Mesenchymal stem cell (in vitro differentiated cells and primary cell): ENCODE measurements at regions not wholly inside any gene's neighbourhood (a gene's known extent, or its start where the extent isn't known, plus 50 kb on each side); places are given as distances from the start of the nearest gene placed in this dataset.

Experiments used
- DNase-seq: peaks from one replicate; pipeline ENCODE4 v3.0.0-alpha.2; 2013
- H2AFZ ChIP-seq: one replicate; pipeline ENCODE4 v1.6.1; 2013; ENCODE audit warnings: low read depth, mild to moderate bottlenecking, control low read depth, inconsistent platforms, low read length, moderate library complexity
- H2AK5ac ChIP-seq: 2 replicates; pipeline ENCODE4 v1.6.1; 2013; ENCODE audit warnings: low read length, moderate library complexity, mild to moderate bottlenecking, inconsistent platforms; ENCODE audit not compliant: severe bottlenecking
- H2BK120ac ChIP-seq: one replicate; pipeline ENCODE4 v1.6.1; 2013; ENCODE audit warnings: low read depth, mild to moderate bottlenecking, inconsistent platforms, low read length, moderate library complexity
- H2BK12ac ChIP-seq, 2 experiments: one replicate each; pipeline ENCODE4 v1.6.1; 2013; ENCODE audit warnings: inconsistent platforms in 2 of 2, low read length in 2 of 2, mild to moderate bottlenecking in 2 of 2, moderate library complexity in 2 of 2, control low read depth in 1 of 2
- H2BK15ac ChIP-seq: one replicate; pipeline ENCODE4 v1.6.1; 2013; ENCODE audit warnings: mild to moderate bottlenecking, low read depth, inconsistent platforms; ENCODE audit not compliant: poor library complexity, severe bottlenecking
- H2BK5ac ChIP-seq: 2 replicates; pipeline ENCODE4 v1.6.1; 2013; ENCODE audit warnings: low read depth, mild to moderate bottlenecking, low read length, control low read depth, inconsistent platforms; ENCODE audit not compliant: poor library complexity, severe bottlenecking
- H3K14ac ChIP-seq, 2 experiments: one replicate each; pipeline ENCODE4 v1.6.1; 2013; ENCODE audit warnings: inconsistent platforms in 2 of 2, low read length in 2 of 2, control low read depth in 1 of 2, mild to moderate bottlenecking in 1 of 2, moderate library complexity in 1 of 2
- H3K18ac ChIP-seq, 2 experiments: one replicate each; pipeline ENCODE4 v1.6.1; 2013; ENCODE audit warnings: inconsistent platforms in 2 of 2, low read length in 2 of 2, control low read depth in 1 of 2, low read depth in 1 of 2, mild to moderate bottlenecking in 1 of 2
- H3K23ac ChIP-seq, 2 experiments: one replicate each; pipeline ENCODE4 v1.6.1; 2013; ENCODE audit warnings: inconsistent platforms in 2 of 2, low read length in 2 of 2, mild to moderate bottlenecking in 2 of 2, moderate library complexity in 2 of 2, control low read depth in 1 of 2
- H3K27ac ChIP-seq: 2 replicates; pipeline ENCODE4 v1.5.1; 2013; ENCODE audit warnings: mild to moderate bottlenecking, moderate library complexity, low read length, control low read depth, inconsistent platforms; ENCODE audit not compliant: poor library complexity, severe bottlenecking
- H3K27me3 ChIP-seq, 2 experiments: 2 replicates each; pipeline versions ENCODE4 v1.6.1 to v1.7.0; 2013; ENCODE audit warnings: low read length in 2 of 2, mild to moderate bottlenecking in 2 of 2, moderate library complexity in 2 of 2, control low read depth in 1 of 2, inconsistent platforms in 1 of 2; ENCODE audit not compliant: control insufficient read depth in 1 of 2, insufficient read depth in 1 of 2
- H3K36me3 ChIP-seq, 2 experiments: 2 replicates each; pipeline versions ENCODE4 v1.6.1 to v1.7.0; 2013; ENCODE audit warnings: low read length in 2 of 2, control low read depth in 1 of 2, inconsistent platforms in 1 of 2, low read depth in 1 of 2, mild to moderate bottlenecking in 1 of 2; ENCODE audit not compliant: insufficient read depth in 2 of 2, control insufficient read depth in 1 of 2
- H3K4ac ChIP-seq, 2 experiments: one replicate each; pipeline ENCODE4 v1.6.1; 2013; ENCODE audit warnings: inconsistent platforms in 2 of 2, low read length in 2 of 2, mild to moderate bottlenecking in 2 of 2, moderate library complexity in 2 of 2, control low read depth in 1 of 2, low read depth in 1 of 2
- H3K4me1 ChIP-seq: 2 replicates; pipeline ENCODE4 v1.6.1; 2013; ENCODE audit warnings: low read depth, low read length, control low read depth; ENCODE audit not compliant: control insufficient read depth, insufficient read depth
- H3K4me2 ChIP-seq: 2 replicates; pipeline ENCODE4 v1.6.1; 2013; ENCODE audit warnings: low read length, mild to moderate bottlenecking, inconsistent platforms; ENCODE audit not compliant: poor library complexity, severe bottlenecking
- H3K4me3 ChIP-seq, 2 experiments: 2 replicates each; pipeline versions ENCODE4 v1.5.1 to v1.7.0; 2013; ENCODE audit warnings: low read length in 2 of 2, mild to moderate bottlenecking in 2 of 2, control low read depth in 1 of 2, low read depth in 1 of 2; ENCODE audit not compliant: insufficient read depth in 1 of 2
- H3K79me1 ChIP-seq: replicated peaks from 2 replicates; pipeline ENCODE4 v1.6.1; 2013; ENCODE audit warnings: mild to moderate bottlenecking, control low read depth, low read length, inconsistent platforms; ENCODE audit not compliant: poor library complexity, severe bottlenecking
- H3K9ac ChIP-seq: 2 replicates; pipeline ENCODE4 v1.7.0; 2013; ENCODE audit warnings: mild to moderate bottlenecking, low read length, moderate library complexity
- H3K9me3 ChIP-seq: 2 replicates; pipeline ENCODE4 v1.7.0; 2013; ENCODE audit warnings: mild to moderate bottlenecking, low read length; ENCODE audit not compliant: control insufficient read depth
- H4K8ac ChIP-seq: one replicate; pipeline ENCODE4 v1.6.1; 2013; ENCODE audit warnings: inconsistent platforms, mild to moderate bottlenecking, low read length, moderate library complexity
- H4K91ac ChIP-seq: one replicate; pipeline ENCODE4 v1.6.1; 2013; ENCODE audit warnings: mild to moderate bottlenecking, low read length, inconsistent platforms
- WGBS: methylation state at CpG from one replicate; pipeline ENCODE4 v1.1.7; 2013; ENCODE audit warnings: mixed read lengths; 5-methylcytosine and 5-hydroxymethylcytosine counted together

DNA sequence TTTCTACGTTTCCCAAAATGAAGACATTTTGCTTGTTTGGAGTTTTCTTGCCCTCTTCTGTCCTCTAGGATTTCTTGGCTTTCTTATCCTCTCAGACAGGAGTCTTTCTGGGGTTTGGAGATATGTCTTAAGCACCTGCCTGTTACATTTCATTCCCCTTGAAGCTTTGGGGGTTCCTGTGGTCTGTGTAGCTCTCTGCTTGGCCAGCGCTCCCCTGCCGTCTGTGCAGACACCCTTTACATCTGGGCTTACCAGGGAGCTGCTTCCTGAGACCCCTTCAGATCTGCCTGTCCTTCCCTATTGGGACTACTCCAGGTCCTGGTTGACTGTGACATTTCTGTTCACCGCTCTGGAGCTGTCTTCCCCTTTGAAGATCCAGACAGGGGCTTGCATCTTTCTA, 171.9 kb upstream of the CSF3R start:
- H3K27ac ChIP-seq: no peak overlapping the region
- H4K91ac ChIP-seq: no peak overlapping the region
- no peak overlapping the region for H3K4ac ChIP-seq
- H3K4me2 ChIP-seq: no peak overlapping the region
- no peak overlapping the region for H3K23ac ChIP-seq
- no peak overlapping the region for H3K18ac ChIP-seq
- no peak overlapping the region for H2BK15ac ChIP-seq
- no peak overlapping the region for H3K9ac ChIP-seq
- 68% methylated on average over 4 of the region's 4 CpGs for WGBS
- H3K14ac ChIP-seq: no peak overlapping the region
- no peak overlapping the region for H2AFZ ChIP-seq
- H3K36me3 ChIP-seq: no peaks in the 10 kb centered on the region
- H3K79me1 ChIP-seq: no peaks in the 10 kb centered on the region
- DNase-seq: no peak
- H2BK5ac ChIP-seq: no peak overlapping the region
- H3K4me3 ChIP-seq: no peak overlapping the region
- H3K4me1 ChIP-seq: no peaks in the 10 kb centered on the region
- H2AK5ac ChIP-seq: no peak overlapping the region
- H2BK120ac ChIP-seq: no peak overlapping the region
- H2BK12ac ChIP-seq: no peak overlapping the region
- no peak overlapping the region for H4K8ac ChIP-seq
- H3K27me3 ChIP-seq: peaks cover 0 to 59% of the 10 kb centered on the region in 2 experiments
- H3K9me3 ChIP-seq: no peaks in the 10 kb centered on the region

DNA sequence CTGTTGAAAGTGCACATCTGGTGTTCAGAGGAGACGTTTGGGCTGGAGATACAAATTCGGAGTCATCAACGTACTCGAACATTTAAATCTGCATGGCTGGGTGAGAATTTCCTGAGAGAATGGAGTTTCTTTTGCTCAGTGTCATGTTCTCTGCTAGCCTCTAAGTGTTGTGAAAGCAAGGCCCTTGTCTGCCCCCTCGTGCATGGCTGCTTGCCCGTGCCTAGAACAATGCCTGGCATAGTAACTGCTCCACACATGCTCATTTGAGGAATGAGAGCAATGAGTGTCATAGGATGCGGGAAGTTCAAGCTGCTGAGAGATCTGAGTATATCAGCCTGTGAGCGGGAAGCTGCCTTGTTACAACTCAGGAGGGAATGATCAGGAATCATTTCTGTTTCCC, 171.1 kb upstream of the CSF3R start:
- WGBS: 67% methylated on average over 8 of the region's 8 CpGs
- Histone ChIP-seq H3K36me3 (no peaks in the 10 kb centered on the region), H2AK5ac (no peak overlapping the region)

DNA sequence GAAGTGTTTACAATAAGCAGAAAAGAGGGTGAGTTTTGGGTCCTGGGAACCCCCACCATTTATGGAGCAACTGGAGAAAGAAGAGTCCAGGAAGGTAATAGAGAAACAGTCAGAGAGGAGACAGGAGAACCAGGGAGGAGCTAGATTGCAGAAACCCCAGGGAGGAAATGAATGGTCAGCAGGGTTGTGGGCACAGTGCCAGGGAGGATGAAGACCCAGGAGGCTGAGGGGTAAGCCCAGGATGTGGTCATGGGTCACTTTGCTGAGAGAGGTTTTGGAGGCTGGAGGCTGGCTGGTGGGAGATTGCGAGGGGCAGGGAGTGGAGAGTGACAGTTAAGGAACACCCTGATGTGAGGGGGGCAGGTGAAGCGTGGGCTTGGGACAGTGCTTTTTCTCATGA, 169.9 kb upstream of the CSF3R start:
- no peak overlapping the region for H2AK5ac ChIP-seq
- H3K27me3 ChIP-seq: peaks cover 0 to 63% of the 10 kb centered on the region in 2 experiments
- H3K4ac ChIP-seq: no peak overlapping the region
- no peak overlapping the region for H2BK120ac ChIP-seq
- H2BK5ac ChIP-seq: no peak overlapping the region
- no peak overlapping the region for H3K18ac ChIP-seq
- no peak overlapping the region for H4K8ac ChIP-seq
- no peak overlapping the region for H3K23ac ChIP-seq
- no peaks in the 10 kb centered on the region for H3K4me1 ChIP-seq
- H3K27ac ChIP-seq: no peak overlapping the region
- no peak for DNase-seq
- H3K9me3 ChIP-seq: no peaks in the 10 kb centered on the region
- no peak overlapping the region for H3K9ac ChIP-seq
- H3K36me3 ChIP-seq: no peaks in the 10 kb centered on the region
- H2AFZ ChIP-seq: no peak overlapping the region
- H4K91ac ChIP-seq: no peak overlapping the region
- H2BK15ac ChIP-seq: no peak overlapping the region
- H3K4me2 ChIP-seq: no peak overlapping the region
- no peak overlapping the region for H2BK12ac ChIP-seq
- no peak overlapping the region for H3K4me3 ChIP-seq
- H3K14ac ChIP-seq: no peak overlapping the region
- WGBS: 79% methylated on average over 1 of the region's 2 CpGs
- H3K79me1 ChIP-seq: no peaks in the 10 kb centered on the region

More for the DNA sequence above, 171.1 kb upstream of the CSF3R start:
- Histone ChIP-seq H3K9me3 (no peaks in the 10 kb centered on the region), H2AFZ (no peak overlapping the region), H2BK5ac (no peak overlapping the region), H3K4me3 (no peak overlapping the region), H3K27me3 (peaks cover 0 to 58% of the 10 kb centered on the region in 2 experiments), H3K18ac (no peak overlapping the region), H4K8ac (no peak overlapping the region), H3K9ac (no peak overlapping the region), H3K79me1 (no peaks in the 10 kb centered on the region), H4K91ac (no peak overlapping the region), H3K27ac (no peak overlapping the region), H3K23ac (no peak overlapping the region), H3K4ac (no peak overlapping the region), H2BK15ac (no peak overlapping the region), H3K14ac (no peak overlapping the region), H3K4me1 (no peaks in the 10 kb centered on the region), H3K4me2 (no peak overlapping the region), H2BK12ac (no peak overlapping the region), H2BK120ac (no peak overlapping the region)
- DNase-seq: no peak

DNA sequence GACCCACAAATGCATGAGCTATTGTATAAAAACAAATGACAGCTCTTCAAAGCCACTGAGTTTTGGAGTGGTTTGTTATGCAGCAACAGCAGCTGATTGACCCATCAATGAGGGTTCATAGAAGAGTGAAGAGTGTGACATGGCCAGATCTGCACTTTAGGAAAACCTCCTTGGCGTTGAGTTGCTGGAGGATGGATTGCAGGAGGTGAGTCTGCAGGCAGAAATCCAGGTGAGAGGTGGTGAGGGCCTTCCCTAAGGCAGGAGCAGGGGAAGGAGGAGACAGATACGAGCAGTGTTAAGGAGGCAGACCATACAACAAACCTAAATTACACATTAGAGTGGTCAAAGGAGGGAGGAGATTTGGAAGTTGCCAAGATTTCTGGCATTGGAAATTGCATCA, 169.3 kb upstream of the CSF3R start:
- Histone ChIP-seq H3K9ac (no peak overlapping the region), H2BK15ac (no peak overlapping the region), H3K23ac (no peak overlapping the region), H3K4me3 (no peak overlapping the region), H2BK12ac (no peak overlapping the region), H2AK5ac (no peak overlapping the region), H2AFZ (no peak overlapping the region), H4K91ac (no peak overlapping the region), H4K8ac (no peak overlapping the region), H3K4me2 (no peak overlapping the region), H3K14ac (no peak overlapping the region), H3K4ac (no peak overlapping the region), H2BK120ac (no peak overlapping the region), H3K79me1 (no peaks in the 10 kb centered on the region), H3K27ac (no peak overlapping the region), H3K9me3 (no peaks in the 10 kb centered on the region), H3K18ac (no peak overlapping the region), H3K4me1 (no peaks in the 10 kb centered on the region), H2BK5ac (no peak overlapping the region), H3K27me3 (peaks cover 0 to 68% of the 10 kb centered on the region in 2 experiments), H3K36me3 (no peaks in the 10 kb centered on the region)
- WGBS: 50% methylated on average over 1 of the region's 2 CpGs
- DNase-seq: no peak
